Suprapubic skin (tissue), 4 donors: ENCODE measurements at regions not wholly inside any gene's neighbourhood (a gene's known extent, or its start where the extent isn't known, plus 50 kb on each side); places are given as distances from the start of the nearest gene placed in this dataset.

Source experiments
- DNase-seq, 2 donors: peaks; one replicate each; pipeline ENCODE4 v3.0.0-alpha.2; 2019; ENCODE audit warnings: low spot score in 2 of 2
- H3K27ac ChIP-seq: fragments of 200-600 bp; sonication (generic); one replicate; pipeline ENCODE4 v1.5.1; 2019
- H3K27me3 ChIP-seq: fragments of 200-600 bp; sonication (generic); one replicate; pipeline ENCODE4 v1.5.1; 2019
- H3K36me3 ChIP-seq: fragments of 200-600 bp; sonication (generic); one replicate; pipeline ENCODE4 v1.5.1; 2019
- H3K4me1 ChIP-seq: fragments of 200-600 bp; sonication (generic); one replicate; pipeline ENCODE4 v1.5.1; 2019
- H3K4me3 ChIP-seq: fragments of 200-600 bp; sonication (generic); one replicate; pipeline ENCODE4 v1.5.1; 2019; ENCODE audit warnings: mild to moderate bottlenecking
- H3K9me3 ChIP-seq: fragments of 200-600 bp; sonication (generic); one replicate; pipeline ENCODE4 v1.5.1; 2019
- EP300 ChIP-seq: sonication (generic); formaldehyde crosslinking; IDR thresholded peaks from one replicate; pipeline ENCODE4 v1.6.1; 2017; ENCODE audit warnings: antibody characterized with exemption
- POLR2A ChIP-seq, 2 donors: fragments of 450-650 bp; IDR thresholded peaks; one replicate each; pipeline ENCODE4 v1.6.1; 2017; ENCODE audit warnings: antibody characterized with exemption in 2 of 2, mild to moderate bottlenecking in 2 of 2, moderate library complexity in 2 of 2
- POLR2AphosphoS5 ChIP-seq, 3 donors: sonication (generic); formaldehyde crosslinking; IDR thresholded peaks; one replicate each; pipeline ENCODE4 v1.6.1; 2017; ENCODE audit warnings: antibody characterized with exemption in 3 of 3
- WGBS: methylation state at CpG from one replicate; pipeline ENCODE4 v1.1.5; 2018; 5-methylcytosine and 5-hydroxymethylcytosine counted together
- TF ChIP-seq, protein P1 (sequence below), 2 donors: fragments of 200-600 bp in 1 of 2; fragments of 450-650 bp in 1 of 2; sonication (generic) in 1 of 2; IDR thresholded peaks; one replicate each; pipeline ENCODE4 v1.5.1; 2016 to 2019; ENCODE audit warnings: antibody characterized with exemption in 2 of 2, mild to moderate bottlenecking in 1 of 2, moderate library complexity in 1 of 2

DNA sequence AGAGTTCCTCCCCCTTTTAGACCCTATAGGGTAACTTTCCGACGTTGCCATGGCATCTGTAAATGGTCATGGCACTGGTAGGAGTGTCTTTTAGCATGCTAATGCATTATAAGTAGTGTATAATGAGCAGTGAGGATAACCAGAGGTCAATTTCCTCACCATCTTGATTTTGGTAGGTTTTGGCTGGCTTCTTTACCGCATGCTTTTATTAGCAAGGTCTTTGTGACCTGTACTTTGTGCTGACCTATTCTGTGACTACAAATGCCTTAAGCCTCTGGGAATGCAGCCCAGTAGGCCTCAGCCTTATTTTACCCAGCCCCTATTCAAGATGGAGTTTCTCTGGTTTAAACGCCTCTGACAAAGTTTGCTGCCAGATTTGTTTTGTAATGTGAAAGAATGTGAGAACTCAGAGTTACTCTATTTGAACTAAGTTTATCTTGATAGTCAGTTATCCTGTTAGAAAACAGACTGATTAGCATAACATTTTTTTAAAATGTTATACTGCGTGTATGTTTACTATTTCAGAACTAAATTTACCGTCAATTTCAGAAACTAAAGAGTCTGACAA lies 111.3 kb upstream of the PRSS16 start:
- H3K9me3 ChIP-seq: no peaks in the 10 kb centered on the region
- no peaks in the 10 kb centered on the region for H3K36me3 ChIP-seq
- H3K27ac ChIP-seq: no peak overlapping the region
- H3K4me1 ChIP-seq: peaks cover 34% of the 10 kb centered on the region
- no peaks in the 10 kb centered on the region for H3K27me3 ChIP-seq
- no peak overlapping the region for H3K4me3 ChIP-seq
- 92% methylated on average over 6 of the region's 6 CpGs for WGBS
- DNase-seq: no peak
- no peak for TF ChIP-seq EP300
- TF ChIP-seq, protein P1, sequence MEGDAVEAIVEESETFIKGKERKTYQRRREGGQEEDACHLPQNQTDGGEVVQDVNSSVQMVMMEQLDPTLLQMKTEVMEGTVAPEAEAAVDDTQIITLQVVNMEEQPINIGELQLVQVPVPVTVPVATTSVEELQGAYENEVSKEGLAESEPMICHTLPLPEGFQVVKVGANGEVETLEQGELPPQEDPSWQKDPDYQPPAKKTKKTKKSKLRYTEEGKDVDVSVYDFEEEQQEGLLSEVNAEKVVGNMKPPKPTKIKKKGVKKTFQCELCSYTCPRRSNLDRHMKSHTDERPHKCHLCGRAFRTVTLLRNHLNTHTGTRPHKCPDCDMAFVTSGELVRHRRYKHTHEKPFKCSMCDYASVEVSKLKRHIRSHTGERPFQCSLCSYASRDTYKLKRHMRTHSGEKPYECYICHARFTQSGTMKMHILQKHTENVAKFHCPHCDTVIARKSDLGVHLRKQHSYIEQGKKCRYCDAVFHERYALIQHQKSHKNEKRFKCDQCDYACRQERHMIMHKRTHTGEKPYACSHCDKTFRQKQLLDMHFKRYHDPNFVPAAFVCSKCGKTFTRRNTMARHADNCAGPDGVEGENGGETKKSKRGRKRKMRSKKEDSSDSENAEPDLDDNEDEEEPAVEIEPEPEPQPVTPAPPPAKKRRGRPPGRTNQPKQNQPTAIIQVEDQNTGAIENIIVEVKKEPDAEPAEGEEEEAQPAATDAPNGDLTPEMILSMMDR (IDR thresholded peaks at IDR 0.05): no peak
- no peak for TF ChIP-seq POLR2A (IDR thresholded peaks at IDR 0.05)
- no peak for TF ChIP-seq POLR2AphosphoS5 (IDR thresholded peaks at IDR 0.05)

DNA sequence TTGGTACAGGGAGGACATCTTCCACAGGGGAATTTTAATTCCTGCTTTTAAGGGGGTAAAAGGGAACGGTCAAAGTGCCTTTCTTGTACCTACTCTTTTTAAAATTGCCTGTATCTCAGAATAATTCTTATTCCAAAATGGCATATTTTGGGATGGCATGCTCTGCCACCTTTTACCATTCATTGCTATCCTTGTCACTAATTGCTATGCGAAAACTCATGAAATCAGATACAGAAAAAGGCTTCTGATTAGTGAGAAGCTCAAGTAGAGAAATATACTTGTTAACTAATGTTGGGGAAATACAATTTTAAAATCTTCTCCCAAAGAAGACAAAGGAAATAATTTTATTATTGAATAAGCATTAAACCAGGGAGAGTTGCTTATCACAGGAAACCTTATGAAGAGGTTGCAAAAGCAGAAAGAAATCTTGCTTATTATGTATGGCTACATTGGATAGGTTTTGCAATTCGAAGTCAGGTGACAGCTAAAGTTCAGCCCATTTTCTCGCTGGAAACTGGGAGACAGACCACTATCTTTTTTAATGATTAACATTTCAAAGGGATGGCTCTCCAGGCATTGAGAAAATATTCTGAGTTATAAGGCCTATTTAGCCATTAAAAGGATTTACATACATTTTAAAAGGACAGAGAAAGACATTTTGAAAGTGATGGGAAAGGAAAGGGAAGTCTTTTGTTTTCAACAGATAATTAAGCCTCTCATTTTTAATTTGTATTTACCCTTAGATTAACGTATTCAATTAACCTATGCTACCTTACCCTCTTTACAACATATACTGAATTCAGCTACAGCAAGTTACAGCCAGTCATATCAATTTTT lies 110.3 kb upstream of the PRSS16 start:
- H3K4me1 ChIP-seq: peaks cover 27% of the 10 kb centered on the region
- no peaks in the 10 kb centered on the region for H3K27me3 ChIP-seq
- no peak overlapping the region for H3K4me3 ChIP-seq
- no peak for TF ChIP-seq POLR2AphosphoS5 (IDR thresholded peaks at IDR 0.05)
- TF ChIP-seq, protein P1 (IDR thresholded peaks at IDR 0.05): no peak
- TF ChIP-seq POLR2A (IDR thresholded peaks at IDR 0.05): no peak
- no peak for TF ChIP-seq EP300
- no peak for DNase-seq
- no peak overlapping the region for H3K27ac ChIP-seq
- no peaks in the 10 kb centered on the region for H3K36me3 ChIP-seq
- 90% methylated on average over 5 of the region's 5 CpGs for WGBS
- H3K9me3 ChIP-seq: no peaks in the 10 kb centered on the region

DNA sequence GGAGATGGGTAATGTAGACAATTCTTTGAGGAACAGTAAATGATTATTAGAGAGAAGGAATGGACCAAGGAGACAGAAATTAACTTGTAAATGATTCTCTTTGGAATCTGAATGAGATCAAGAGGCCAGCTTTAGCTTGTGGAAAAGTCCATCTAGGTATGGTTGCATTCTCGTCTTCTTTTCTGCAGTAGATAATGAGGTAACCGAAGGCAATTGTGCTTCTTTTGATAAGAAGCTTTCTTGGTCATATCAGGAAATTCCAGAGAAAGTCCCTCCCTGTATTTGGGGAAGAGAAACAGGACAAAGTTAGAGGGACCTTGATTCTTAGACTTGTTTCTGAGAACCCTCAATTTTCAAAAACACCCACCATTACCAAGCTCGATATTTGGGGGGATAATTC lies 109.1 kb upstream of the PRSS16 start:
- Histone ChIP-seq H3K27ac (no peak overlapping the region), H3K36me3 (no peaks in the 10 kb centered on the region), H3K9me3 (no peaks in the 10 kb centered on the region), H3K4me3 (no peak overlapping the region), H3K27me3 (no peaks in the 10 kb centered on the region), H3K4me1 (peaks cover 19% of the 10 kb centered on the region)
- TF ChIP-seq POLR2AphosphoS5 (IDR thresholded peaks at IDR 0.05) (no peak), POLR2A (IDR thresholded peaks at IDR 0.05) (no peak), EP300 (no peak)
- TF ChIP-seq, protein P1 (IDR thresholded peaks at IDR 0.05): no peak
- DNase-seq: no peak
- 85% methylated on average over 3 of the region's 3 CpGs for WGBS

- H3K27me3 ChIP-seq: no peaks in the 10 kb centered on the region
- no peaks in the 10 kb centered on the region for H3K9me3 ChIP-seq
- DNase-seq: no peak
- TF ChIP-seq EP300: no peak
- H3K27ac ChIP-seq: peak overlapping the region; percentile 70
- H3K36me3 ChIP-seq: no peaks in the 10 kb centered on the region
- H3K4me1 ChIP-seq: peaks cover 17% of the 10 kb centered on the region
- peak overlapping the region; percentile 58 for H3K4me3 ChIP-seq
- WGBS: 10% methylated on average over 15 of the region's 36 CpGs
Measured at GRCh38 chr6:27138837-27139755, 108.4 kb upstream of the PRSS16 start.

DNA sequence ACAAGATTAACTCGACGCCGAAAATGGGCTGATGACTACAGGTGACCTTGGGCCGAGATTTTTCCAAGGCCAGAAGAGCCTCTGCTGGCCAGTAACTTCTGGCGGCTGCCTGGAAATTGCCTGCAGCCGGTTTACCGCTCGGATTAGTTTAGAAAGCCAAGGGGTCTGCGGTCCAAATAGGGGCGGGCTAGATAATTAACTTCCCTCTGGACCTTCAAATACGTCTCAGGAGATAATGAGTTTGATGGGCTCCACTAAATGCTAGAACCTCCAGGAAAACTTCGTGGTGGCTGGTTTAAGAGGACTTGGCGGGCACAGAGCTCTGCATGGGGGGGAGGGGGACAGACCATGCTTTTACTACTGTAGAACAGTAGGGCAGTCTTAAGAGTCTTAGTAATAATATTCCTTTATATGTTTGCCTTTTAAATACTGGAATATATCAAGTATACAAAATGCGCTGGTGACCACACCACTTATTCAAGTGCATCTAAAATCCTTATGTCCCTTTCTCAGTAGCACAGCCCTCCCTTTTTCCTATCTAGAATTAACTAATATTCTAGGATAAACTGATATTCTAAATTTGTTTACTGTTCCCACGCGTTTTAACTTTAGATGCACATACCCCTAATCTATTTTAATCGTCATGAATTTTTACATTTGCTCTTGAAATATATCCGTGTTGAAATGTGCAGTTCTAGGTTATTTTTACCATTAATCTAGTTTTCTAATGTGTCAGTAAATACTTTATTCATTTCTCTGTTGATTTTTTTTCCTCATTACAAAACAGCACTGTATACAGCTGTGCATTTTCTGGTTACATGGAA lies 107.5 kb upstream of the PRSS16 start:
- TF ChIP-seq POLR2A (IDR thresholded peaks at IDR 0.05) (no peak), EP300 (no peak), POLR2AphosphoS5 (IDR thresholded peaks at IDR 0.05) (no peak)
- TF ChIP-seq, protein P1 (IDR thresholded peaks at IDR 0.05): no peak
- no peaks in the 10 kb centered on the region for H3K27me3 ChIP-seq
- no peak overlapping the region for H3K27ac ChIP-seq
- peaks cover 24% of the 10 kb centered on the region for H3K4me1 ChIP-seq
- H3K4me3 ChIP-seq: peak overlapping the region; percentile 58
- no peak for DNase-seq
- WGBS: 35% methylated on average over 18 of the region's 18 CpGs
- H3K9me3 ChIP-seq: no peaks in the 10 kb centered on the region
- H3K36me3 ChIP-seq: no peaks in the 10 kb centered on the region
